Heart right ventricle (tissue), 16 donors: ENCODE measurements at regions not wholly inside any gene's neighbourhood (a gene's known extent, or its start where the extent isn't known, plus 50 kb on each side); places are given as distances from the start of the nearest gene placed in this dataset.
A peak's percentile ranks its signal among the peaks of the same experiment; 100 is the strongest.

Source experiments
- ATAC-seq, 8 donors: fragments of 200-7000 bp; cut with Tn5 transposase; one replicate each; pipeline ENCODE4 v1.9.1; 2020; ENCODE audit warnings: mild to moderate bottlenecking in 8 of 8, moderate library complexity in 8 of 8, moderate number of reproducible peaks in 1 of 8
- DNase-seq, 2 donors: peaks; one replicate each; pipeline ENCODE4 v3.0.0-alpha.2; 2020
- H3K27ac ChIP-seq, 10 donors: fragments of 200-600 bp; sonication (generic) in 2 of 10; one replicate each; pipeline versions ENCODE4 v1.5.0 to v1.8.0; 2020 to 2022; ENCODE audit warnings: mild to moderate bottlenecking in 3 of 10
- H3K27me3 ChIP-seq, 7 donors: fragments of 200-600 bp; one replicate each; pipeline ENCODE4 v1.8.0; 2021 to 2022; ENCODE audit warnings: mild to moderate bottlenecking in 2 of 7
- H3K36me3 ChIP-seq, 9 donors: fragments of 200-600 bp; sonication (generic) in 1 of 9; one replicate each; pipeline versions ENCODE4 v1.5.0 to v1.8.0; 2020 to 2022; ENCODE audit warnings: mild to moderate bottlenecking in 2 of 9
- H3K4me1 ChIP-seq, 9 donors: fragments of 200-600 bp; sonication (generic) in 1 of 9; one replicate each; pipeline versions ENCODE4 v1.5.0 to v1.8.0; 2020 to 2022; ENCODE audit warnings: mild to moderate bottlenecking in 4 of 9
- H3K4me3 ChIP-seq, 10 donors: fragments of 200-600 bp; sonication (generic) in 2 of 10; one replicate each; pipeline versions ENCODE4 v1.5.0 to v1.8.0; 2020 to 2022; ENCODE audit warnings: mild to moderate bottlenecking in 7 of 10, moderate library complexity in 2 of 10
- H3K9me3 ChIP-seq, 11 donors: fragments of 200-600 bp in 10 of 11; sonication (generic) in 2 of 11; one replicate each; pipeline versions ENCODE4 v1.5.0 to v1.8.0; 2013 to 2022; ENCODE audit warnings: mild to moderate bottlenecking in 2 of 11, control low read depth in 1 of 11, moderate library complexity in 1 of 11
- CTCF ChIP-seq, 9 donors: fragments of 200-600 bp; sonication (generic) in 2 of 9; IDR thresholded peaks; one replicate each; pipeline versions ENCODE4 v1.5.0 to v1.8.0; 2021 to 2022; ENCODE audit warnings: antibody characterized with exemption in 9 of 9, mild to moderate bottlenecking in 5 of 9, moderate library complexity in 1 of 9
- WGBS, 2 donors: extraction: QIAGEN DNeasy Blood & Tissue Kit; methylation state at CpG; one replicate each; pipeline ENCODE4 v1.1.7; 2013; ENCODE audit warnings: inconsistent platforms in 1 of 2; 5-methylcytosine and 5-hydroxymethylcytosine counted together
- intact Hi-C, 10 donors: fragments of 100-400 bp; cut with DNase I; formaldehyde crosslinking; loops; one replicate each; pipeline versions ENCODE4 v1.11.1 to v1.14.2; 2022
- donor health status: Arrhythmogenic right ventricular cardiomyopathy.
- donor health status: ischemic (EF 13 %, LVEDD 7.1; RV severe dilation, severe dysfunction).
- donor health status: healthy with polysubstance abuse.
- donor health status: DM: no; HTN: yes; CAD: no.
- donor health status: DM: no; HTN: no; CAD: no.
- donor health status: ischemic (EF 25% LVEDD 6.9; RV normal size, moderate dysfunction).
- donor health status: ischemic (EF 25% LVEDD 5.7; RV mildly dilated, moderate dysfunction).
- donor health status: healthy.
- donor health status: DM: yes; HTN: yes; CAD: no.
- donor health status: Ischemic cardiomyopathy.
- donor health status: ischemic (EF 35%, LVEDD 5.7; RV mildly dilated, moderate dysfunction).
- donor health status: nonischemic (EF 11% LVEDD 7.7; RV severe dilation, severe dysfunction).
- donor health status: DM: yes; HTN: yes; CAD: no.
- donor health status: PGD.
- donor health status: ischemic (EF 29% LVEDD 5.4; RV normal size, mild dysfunction).
- donor health status: nonischemic (EF 23%, LVEDD 6.1; RV moderate dilation, normal function).

GRCh38 chr1:232725305-232726047 is 79.7 kb upstream of the MAP10 start:
- intact Hi-C loops, result no loop called here
- H3K9me3 ChIP-seq, result no peaks in the 10 kb centered on the region
- H3K27me3 ChIP-seq, result no peaks in the 10 kb centered on the region
- ATAC-seq, result no peak
- no peaks in the 10 kb centered on the region for H3K36me3 ChIP-seq
- 80 to 82% methylated on average over 6 of the region's 6 CpGs for WGBS, 2 donors
- H3K4me3 ChIP-seq, result no peak overlapping the region
- H3K4me1 ChIP-seq, result peaks cover 0 to 10% (median 0%) of the 10 kb centered on the region in 9 donors
- no peak for DNase-seq
- TF ChIP-seq CTCF (IDR thresholded peaks at IDR 0.05), result no peak
- no peak overlapping the region for H3K27ac ChIP-seq

- 72 to 74% methylated on average over 8 of the region's 8 CpGs for WGBS, 2 donors
- Histone ChIP-seq H3K4me3 (no peak overlapping the region), H3K4me1 (peaks cover 0 to 10% (median 0%) of the 10 kb centered on the region in 9 donors), H3K27me3 (no peaks in the 10 kb centered on the region), H3K27ac (no peak overlapping the region), H3K36me3 (no peaks in the 10 kb centered on the region), H3K9me3 (no peaks in the 10 kb centered on the region)
- TF ChIP-seq CTCF (IDR thresholded peaks at IDR 0.05), result no peak
- intact Hi-C loops, result no loop called here
- DNase-seq, result no peak
- no peak for ATAC-seq
Measured at GRCh38 chr1:232726048-232726779, 79.0 kb upstream of the MAP10 start.

- Histone ChIP-seq H3K36me3 (no peaks in the 10 kb centered on the region), H3K4me3 (no peak overlapping the region), H3K27ac (no peak overlapping the region), H3K27me3 (no peaks in the 10 kb centered on the region), H3K4me1 (peaks cover 0 to 10% (median 0%) of the 10 kb centered on the region in 9 donors), H3K9me3 (no peaks in the 10 kb centered on the region)
- ATAC-seq (peak in 7 of 8 donors; percentile 19 to 75 (median 58)), DNase-seq (peak in 1 of 2 donors; percentile 22)
- 67 to 70% methylated on average over 6 of the region's 6 CpGs for WGBS, 2 donors
- intact Hi-C loops, result no loop called here
- TF ChIP-seq CTCF (IDR thresholded peaks at IDR 0.05), result no peak
Measured at GRCh38 chr1:232728507-232729263, 76.5 kb upstream of the MAP10 start.

- H3K9me3 ChIP-seq, result no peaks in the 10 kb centered on the region
- H3K36me3 ChIP-seq, result no peaks in the 10 kb centered on the region
- H3K4me1 ChIP-seq, result peaks cover 0 to 5% (median 0%) of the 10 kb centered on the region in 9 donors
- no peak overlapping the region for H3K27ac ChIP-seq
- ATAC-seq (no peak), DNase-seq (no peak)
- WGBS, 2 donors, result 91 to 92% methylated on average over 1 of the region's 1 CpG
- no peak for TF ChIP-seq CTCF (IDR thresholded peaks at IDR 0.05)
- no peaks in the 10 kb centered on the region for H3K27me3 ChIP-seq
- intact Hi-C loops, result no loop called here
- H3K4me3 ChIP-seq, result no peak overlapping the region
Measured at GRCh38 chr1:232732344-232732910, 72.8 kb upstream of the MAP10 start.
